HG02970 (cell line): ENCODE measurements at regions not wholly inside any gene's neighbourhood (a gene's known extent, or its start where the extent isn't known, plus 50 kb on each side); places are given as distances from the start of the nearest gene placed in this dataset.
"Not testable (repeated sequence)": the region's sequence is repeated elsewhere in the genome, so short reads cannot be mapped to it uniquely, and the experiment has no call there.

Source experiments
- ATAC-seq: cut with Tn5 transposase; IDR thresholded peaks from one replicate; pipeline ENCODE4 v1.9.1; 2021; ENCODE audit warnings: mild to moderate bottlenecking, moderate library complexity, moderate number of reproducible peaks; ENCODE audit not compliant: unreplicated experiment, low FRiP score

DNA sequence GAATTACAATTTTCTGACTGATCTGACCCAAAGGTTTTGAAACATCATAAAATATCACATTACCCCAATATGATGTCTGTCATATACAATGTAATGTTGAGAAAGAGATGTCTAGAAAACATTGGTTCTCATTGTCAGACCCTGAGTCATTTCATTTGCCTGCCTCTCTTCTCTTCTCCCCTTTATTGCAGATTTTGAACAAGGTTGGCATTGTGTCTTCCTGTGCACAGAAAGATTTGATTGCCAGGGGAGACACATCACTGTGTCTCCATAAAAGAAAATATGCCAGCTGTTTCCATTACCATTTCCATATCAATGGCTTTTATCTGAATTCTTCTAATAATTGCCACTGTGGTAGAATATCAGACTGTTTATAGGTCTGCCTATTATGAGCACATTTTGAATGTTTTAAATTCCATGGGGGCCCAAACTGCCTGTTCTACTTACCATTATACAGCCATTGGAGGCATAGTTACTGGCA lies 65.6 kb downstream of the IFI44 start:
- ATAC-seq = no peak

GRCh38 chr1:78716186-78716585 lies 66.6 kb downstream of the IFI44 start:
- ATAC-seq = no peak

DNA sequence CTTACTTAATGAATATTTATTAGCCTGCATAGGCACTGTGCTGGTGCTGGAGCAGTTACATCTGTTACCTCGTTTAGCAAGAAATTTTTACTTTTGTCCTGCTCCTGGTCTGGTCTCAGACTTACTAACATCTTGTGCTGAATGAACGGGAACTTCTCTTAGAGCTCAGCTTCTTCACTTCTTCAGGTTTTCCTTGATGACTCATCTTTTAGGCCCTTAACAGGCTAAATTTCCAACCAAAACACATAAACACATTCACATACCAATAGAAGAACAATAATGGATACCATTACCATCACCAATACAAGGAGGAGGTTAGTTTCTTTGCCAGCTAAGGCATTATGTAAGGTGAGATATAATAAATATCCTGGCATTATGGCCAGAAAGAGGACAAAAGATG lies 68.9 kb downstream of the IFI44 start:
- ATAC-seq = no peak

- ATAC-seq = no peak
Measured at GRCh38 chr1:78721136-78721535, 71.5 kb downstream of the IFI44 start.

DNA sequence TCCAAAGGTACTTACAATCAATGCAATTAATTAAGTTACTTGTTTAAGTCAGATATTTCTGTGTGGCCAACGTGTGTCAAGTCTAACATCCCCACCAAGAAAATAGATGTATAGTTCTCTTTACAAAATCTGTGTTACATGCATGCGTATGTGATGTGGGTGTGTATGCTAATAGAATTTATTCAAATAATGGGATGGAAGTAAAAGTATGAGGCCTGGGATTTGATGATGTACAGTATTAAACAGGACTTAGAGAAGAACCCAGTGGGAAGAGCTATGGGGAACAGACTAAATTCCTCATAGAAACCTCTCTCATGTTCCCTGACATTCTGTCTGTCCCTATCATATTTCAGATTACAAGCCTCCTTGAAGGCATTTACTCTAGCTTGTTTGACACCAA lies 72.5 kb downstream of the IFI44 start:
- no peak for ATAC-seq

GRCh38 chr1:78722521-78722920 lies 72.9 kb downstream of the IFI44 start:
- ATAC-seq = no peak

DNA sequence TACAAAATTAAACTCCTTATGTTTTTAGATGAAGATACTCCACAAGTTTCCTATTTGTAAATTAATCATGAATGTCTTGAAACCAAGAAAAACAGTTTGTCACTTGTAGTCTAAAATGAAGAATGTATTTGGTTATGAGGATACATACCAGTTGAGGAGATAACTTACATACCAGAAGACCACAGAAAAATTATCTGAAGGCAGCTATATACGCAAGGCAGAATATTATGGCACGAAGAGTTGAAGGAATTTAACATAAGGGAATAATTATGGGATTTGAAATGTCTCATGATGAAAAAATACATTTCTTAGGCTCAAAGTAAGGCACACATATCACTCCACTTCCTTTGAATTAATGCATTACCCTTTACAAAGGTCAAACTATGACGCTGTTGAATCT lies 73.3 kb downstream of the IFI44 start:
- ATAC-seq = no peak

DNA sequence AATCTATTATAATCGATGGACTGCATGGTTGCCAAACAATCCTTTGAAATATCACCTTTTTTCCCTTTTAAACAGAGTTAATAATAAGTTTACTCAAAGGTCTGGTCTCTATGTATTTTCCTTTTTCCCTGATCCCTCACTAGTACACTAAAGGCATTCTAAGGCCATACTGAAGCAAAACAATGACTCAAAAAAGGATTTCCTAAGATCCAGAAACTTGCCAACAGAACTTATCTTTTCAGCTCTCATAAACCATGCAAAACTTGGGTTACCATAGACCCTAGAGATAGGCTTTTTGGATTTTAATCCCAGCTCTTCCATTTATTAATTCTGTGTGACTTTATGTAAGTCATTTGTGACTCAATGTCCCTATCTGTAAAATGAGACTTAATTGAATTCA lies 77.1 kb downstream of the IFI44 start:
- ATAC-seq = no peak

DNA sequence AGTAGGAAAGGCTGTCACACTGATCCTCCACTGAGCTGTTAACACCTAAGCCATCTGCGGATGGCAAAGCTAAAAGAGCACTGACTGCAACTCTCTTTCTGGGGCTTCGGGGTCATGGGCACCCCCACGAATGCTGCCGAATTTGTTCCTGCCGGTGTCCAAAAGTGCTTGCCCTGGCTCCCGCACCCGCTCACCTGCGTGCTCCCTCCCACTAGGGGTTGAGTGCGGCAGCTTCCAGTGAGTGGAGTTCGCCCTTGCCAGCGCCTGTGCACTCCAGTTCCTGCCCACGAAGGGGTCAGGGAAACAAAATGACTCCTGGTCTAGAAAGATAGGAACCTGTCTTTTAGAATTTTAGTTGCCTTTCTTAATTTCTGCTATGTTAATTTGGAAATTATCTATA lies 78.7 kb downstream of the IFI44 start:
- no peak for ATAC-seq

DNA sequence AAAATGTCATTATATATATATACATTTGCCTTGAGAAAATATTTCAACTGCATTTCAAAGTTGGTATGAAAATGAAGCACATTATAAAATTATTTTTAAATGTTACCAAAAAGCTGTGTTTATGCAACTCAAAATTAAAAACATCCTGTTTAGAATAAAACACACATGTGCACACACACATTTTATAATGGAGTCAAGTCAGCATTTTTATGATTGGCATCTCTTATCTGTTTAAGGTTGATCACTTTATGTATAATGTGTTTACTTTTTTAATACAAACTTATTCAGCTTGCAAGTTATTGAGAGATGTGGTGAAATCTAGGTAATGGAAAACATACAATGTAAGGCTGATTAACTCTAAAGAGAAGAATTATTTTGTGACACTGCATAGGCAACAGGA lies 80.4 kb downstream of the IFI44 start:
- ATAC-seq = no peak

DNA sequence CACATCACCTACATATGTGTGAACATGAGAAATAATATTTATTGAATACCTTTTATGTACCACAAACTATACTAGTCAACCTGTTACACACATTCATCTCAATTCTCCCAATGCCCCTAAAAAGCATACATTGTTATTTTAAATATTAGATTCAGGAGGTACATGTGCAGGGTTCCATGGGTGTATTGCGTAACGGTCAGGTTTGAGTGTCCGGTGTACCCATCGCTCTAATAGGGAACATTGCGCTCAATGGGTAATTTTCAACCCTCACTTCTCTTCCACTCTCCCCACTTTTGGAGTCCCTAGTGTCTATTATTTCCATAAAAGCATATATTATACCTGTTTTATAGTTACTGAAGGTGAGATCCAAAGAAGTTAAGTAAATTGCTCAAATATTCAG lies 82.0 kb downstream of the IFI44 start:
- ATAC-seq = no peak

- ATAC-seq = no peak
Measured at GRCh38 chr1:78737241-78737640, 87.6 kb downstream of the IFI44 start.

DNA sequence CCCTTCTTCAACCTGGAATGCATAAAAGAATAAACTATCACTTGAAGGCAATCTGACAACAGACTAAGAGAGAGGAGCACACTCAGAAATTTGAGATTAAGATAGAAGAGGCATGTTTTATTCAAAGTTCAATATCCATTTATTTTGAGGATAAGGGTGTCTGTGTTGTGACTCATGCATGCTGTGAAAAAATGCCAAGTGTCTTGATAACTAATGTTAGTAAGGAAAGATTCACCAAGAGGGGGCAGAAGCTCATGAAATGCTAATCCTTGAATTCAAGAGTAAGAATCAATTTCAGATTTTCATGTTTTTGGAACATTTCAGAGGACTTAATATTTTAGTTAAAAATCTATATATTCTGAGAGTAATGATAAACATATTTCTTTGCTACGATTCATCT lies 94.0 kb downstream of the IFI44 start:
- no peak for ATAC-seq

- no peak for ATAC-seq
Measured at GRCh38 chr1:78745111-78745510, 95.5 kb downstream of the IFI44 start.

GRCh38 chr1:78753679-78754078 lies 104.0 kb downstream of the IFI44 start:
- not testable (repeated sequence) for ATAC-seq

DNA sequence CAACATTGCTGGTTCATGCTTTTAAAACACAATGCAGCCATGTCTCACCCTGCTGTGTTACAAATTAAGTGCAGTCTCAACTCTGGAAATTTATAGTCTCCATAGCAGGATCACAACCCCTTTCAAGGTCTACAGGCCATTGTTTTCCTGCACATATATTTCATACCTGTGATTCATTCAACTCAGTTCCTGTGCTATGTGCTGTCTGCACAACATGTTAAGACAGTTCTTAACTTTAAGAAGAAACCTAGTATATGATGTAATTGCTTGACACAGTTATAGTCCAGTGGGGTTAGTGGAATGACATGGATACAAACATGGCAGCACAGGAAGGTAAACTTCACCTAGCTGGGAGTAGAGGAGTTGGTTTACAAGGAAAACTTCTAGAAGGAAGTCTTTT lies 106.4 kb downstream of the IFI44 start:
- ATAC-seq = no peak

GRCh38 chr1:78758506-78758905 lies 108.9 kb downstream of the IFI44 start:
- ATAC-seq = no peak

GRCh38 chr1:78759881-78760280 lies 110.2 kb downstream of the IFI44 start:
- ATAC-seq = no peak

DNA sequence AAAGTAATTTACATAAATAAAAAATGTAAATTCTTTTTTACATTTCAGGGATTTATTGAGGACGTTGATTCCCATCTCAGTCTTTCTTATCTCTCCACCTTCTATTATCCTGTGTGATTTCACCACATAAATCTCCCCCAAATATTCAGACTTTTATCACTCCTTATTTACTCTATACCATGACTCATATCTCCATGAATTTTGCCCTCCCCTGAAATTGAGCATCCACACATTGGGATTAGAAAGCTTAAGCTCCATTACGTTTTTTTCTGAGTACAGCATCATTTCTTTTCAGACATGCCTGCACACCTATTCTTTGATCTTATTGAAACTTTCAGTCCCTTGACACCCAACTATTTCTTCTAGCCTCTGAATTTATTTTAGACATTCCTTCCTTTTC lies 111.2 kb downstream of the IFI44 start:
- ATAC-seq = no peak

- ATAC-seq = no peak
Measured at GRCh38 chr1:78762113-78762512, 112.5 kb downstream of the IFI44 start.

GRCh38 chr1:78765489-78765888 lies 115.9 kb downstream of the IFI44 start:
- no peak for ATAC-seq

- no peak for ATAC-seq
Measured at GRCh38 chr1:78779831-78780230, 130.2 kb downstream of the IFI44 start.

- ATAC-seq = no peak
Measured at GRCh38 chr1:78787544-78787943, 137.9 kb downstream of the IFI44 start.
